ENCODE measurements at regions not wholly inside any gene's neighbourhood (a gene's known extent, or its start where the extent isn't known, plus 50 kb on each side); places are given as distances from the start of the nearest gene placed in this dataset.
A peak's percentile ranks its signal among the peaks of the same experiment; 100 is the strongest.

- TF ChIP-seq RXRA (IDR thresholded peaks at IDR 0.05; ENCODE audit: borderline replicate concordance, low read depth) (no peak), NRF1 (IDR thresholded peaks at IDR 0.05; ENCODE audit: low read depth, low read length) (peak; percentile 94), TEAD4 (IDR thresholded peaks at IDR 0.05; ENCODE audit: borderline replicate concordance, insufficient read depth) (peak; percentile 14; the same call in 1 of the 2 replicates), RFX5 (IDR thresholded peaks at IDR 0.05; ENCODE audit: low read length) (no peak; the same call in 1 of the 2 replicates), GABPA (IDR thresholded peaks at IDR 0.05; ENCODE audit: low read depth) (no peak), FOXM1 (IDR thresholded peaks at IDR 0.05; ENCODE audit: low read depth) (no peak), MAX (IDR thresholded peaks at IDR 0.05; ENCODE audit: low read depth) (no peak), EP300 (IDR thresholded peaks at IDR 0.05; ENCODE audit: borderline replicate concordance in 1 of 2, low read depth in 1 of 2, low read length in 1 of 2) (peak in 1 of 2 experiments; percentile 83; a peak in 3 of 4 replicates), FOXJ3 (CRISPR knock-in tag; IDR thresholded peaks at IDR 0.05) (0 out of 2 replicates have a peak, but pooled peaks have one; percentile 12), RAD21 (IDR thresholded peaks at IDR 0.05; ENCODE audit: low read length) (peak; percentile 37; the same call in 1 of the 2 replicates), ELF1 (IDR thresholded peaks at IDR 0.05) (no peak), SIN3A (IDR thresholded peaks at IDR 0.05; ENCODE audit: borderline replicate concordance, low read depth, low read length) (no peak), ZBTB33 (IDR thresholded peaks at IDR 0.05; ENCODE audit: borderline replicate concordance, low read depth) (no peak)
- TF ChIP-seq, protein P1, sequence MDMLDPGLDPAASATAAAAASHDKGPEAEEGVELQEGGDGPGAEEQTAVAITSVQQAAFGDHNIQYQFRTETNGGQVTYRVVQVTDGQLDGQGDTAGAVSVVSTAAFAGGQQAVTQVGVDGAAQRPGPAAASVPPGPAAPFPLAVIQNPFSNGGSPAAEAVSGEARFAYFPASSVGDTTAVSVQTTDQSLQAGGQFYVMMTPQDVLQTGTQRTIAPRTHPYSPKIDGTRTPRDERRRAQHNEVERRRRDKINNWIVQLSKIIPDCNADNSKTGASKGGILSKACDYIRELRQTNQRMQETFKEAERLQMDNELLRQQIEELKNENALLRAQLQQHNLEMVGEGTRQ (IDR thresholded peaks at IDR 0.05; ENCODE audit: borderline replicate concordance, low read depth, low read length) = no peak
- TF ChIP-seq, protein P2, sequence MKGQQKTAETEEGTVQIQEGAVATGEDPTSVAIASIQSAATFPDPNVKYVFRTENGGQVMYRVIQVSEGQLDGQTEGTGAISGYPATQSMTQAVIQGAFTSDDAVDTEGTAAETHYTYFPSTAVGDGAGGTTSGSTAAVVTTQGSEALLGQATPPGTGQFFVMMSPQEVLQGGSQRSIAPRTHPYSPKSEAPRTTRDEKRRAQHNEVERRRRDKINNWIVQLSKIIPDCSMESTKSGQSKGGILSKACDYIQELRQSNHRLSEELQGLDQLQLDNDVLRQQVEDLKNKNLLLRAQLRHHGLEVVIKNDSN (IDR thresholded peaks at IDR 0.05; ENCODE audit: borderline replicate concordance, low read depth) = no peak
These were observed 96.8 kb downstream of the ZNF608 start (continued) for GRCh38 chr5:124649491-124650146.

DNA sequence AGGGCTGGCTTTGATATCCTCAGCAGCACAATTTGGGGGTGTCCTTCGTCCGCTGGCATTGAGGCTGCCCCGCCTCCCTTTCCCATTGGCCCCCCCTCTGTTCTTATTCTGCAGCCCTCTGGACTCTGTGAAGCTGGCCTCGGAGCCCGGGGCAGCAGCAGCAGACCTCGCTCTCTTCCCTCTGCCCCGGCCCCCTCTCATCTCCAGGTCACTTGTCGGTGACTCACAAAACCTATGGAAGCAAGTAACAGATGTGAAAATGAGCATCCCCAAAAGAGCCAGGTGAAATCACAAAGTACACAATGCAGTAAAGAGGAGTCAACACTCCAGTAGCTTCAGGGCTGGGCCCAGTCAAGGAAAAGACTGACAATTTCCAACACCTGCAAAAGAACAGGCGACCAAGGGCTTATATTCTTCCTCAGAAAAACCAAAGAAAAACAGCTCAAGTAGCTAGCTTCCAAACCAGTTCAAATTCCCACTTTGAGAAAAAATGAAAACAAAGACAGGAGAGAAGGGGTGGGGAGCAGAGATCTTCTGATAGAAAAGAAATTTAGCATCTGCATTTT lies 97.5 kb downstream of the ZNF608 start:
- H3K4me2 ChIP-seq = peak overlapping the region; percentile 84
- 0 out of 2 replicates have a peak overlapping the region, but pooled peaks have one; percentile 11 for H2AFZ ChIP-seq (ENCODE audit: low read depth)
- WGBS (ENCODE audit: low lambda C conversion rate) = 87% methylated on average over 9 of the region's 9 CpGs
- H3K4me1 ChIP-seq (ENCODE audit: control insufficient read depth in 1 of 2, insufficient read depth in 2 of 2, low read depth in 1 of 2, low read length in 1 of 2) = peaks cover 30 to 60% of the 10 kb centered on the region in 2 experiments
- H3K36me3 ChIP-seq (replicated peaks in 1 of 2; ENCODE audit: control insufficient read depth in 1 of 2, insufficient read depth in 2 of 2, low read length in 1 of 2) = peaks cover 0 to 3% of the 10 kb centered on the region in 2 experiments
- H3K9me2 ChIP-seq = no peaks in the 10 kb centered on the region
- H3K4me3 ChIP-seq (ENCODE audit: low read depth in 2 of 2, low read length in 1 of 2) = no peak overlapping the region; a peak in 1 of 4 replicates
- H3F3A ChIP-seq (replicated peaks; ENCODE audit: insufficient read depth) = peaks cover 16% of the 10 kb centered on the region
- no peak overlapping the region for H3K9ac ChIP-seq
- POLR2A ChIA-PET = interaction anchor here (1.0 kb wide), 1 partner anchor 14 kb away, joined by 3 read pairs; no protein-coding TSS in a partner anchor
- H3K79me2 ChIP-seq (ENCODE audit: insufficient read depth) = no peaks in the 10 kb centered on the region
- H3K27ac ChIP-seq (ENCODE audit: low read depth in 2 of 2, low read length in 1 of 2) = peak overlapping the region; percentile 57 to 99; a peak in 3 of 4 replicates
- H3K27me3 ChIP-seq (ENCODE audit: insufficient read depth) = no peaks in the 10 kb centered on the region
- no peak for DNase-seq
- no peaks in the 10 kb centered on the region for H4K20me1 ChIP-seq (ENCODE audit: insufficient read depth)
- no peaks in the 10 kb centered on the region for H3K9me3 ChIP-seq
- CTCF ChIA-PET = interaction anchor here (1.1 kb wide), 1 partner anchor 579 kb away, joined by 3 read pairs; no protein-coding TSS in a partner anchor
- no peak for TF ChIP-seq GATA2 (CRISPR knock-in tag; IDR thresholded peaks at IDR 0.05)
- TF ChIP-seq RAD21 (IDR thresholded peaks at IDR 0.05; ENCODE audit: low read length) = no peak
- no peak for TF ChIP-seq ELF1 (IDR thresholded peaks at IDR 0.05)
- no peak for TF ChIP-seq EZH2phosphoT487 (IDR thresholded peaks at IDR 0.05; ENCODE audit: borderline replicate concordance, low read depth)
- TF ChIP-seq FOSL2 (IDR thresholded peaks at IDR 0.05; ENCODE audit: borderline replicate concordance, low read depth) = no peak
- TF ChIP-seq, protein P3, sequence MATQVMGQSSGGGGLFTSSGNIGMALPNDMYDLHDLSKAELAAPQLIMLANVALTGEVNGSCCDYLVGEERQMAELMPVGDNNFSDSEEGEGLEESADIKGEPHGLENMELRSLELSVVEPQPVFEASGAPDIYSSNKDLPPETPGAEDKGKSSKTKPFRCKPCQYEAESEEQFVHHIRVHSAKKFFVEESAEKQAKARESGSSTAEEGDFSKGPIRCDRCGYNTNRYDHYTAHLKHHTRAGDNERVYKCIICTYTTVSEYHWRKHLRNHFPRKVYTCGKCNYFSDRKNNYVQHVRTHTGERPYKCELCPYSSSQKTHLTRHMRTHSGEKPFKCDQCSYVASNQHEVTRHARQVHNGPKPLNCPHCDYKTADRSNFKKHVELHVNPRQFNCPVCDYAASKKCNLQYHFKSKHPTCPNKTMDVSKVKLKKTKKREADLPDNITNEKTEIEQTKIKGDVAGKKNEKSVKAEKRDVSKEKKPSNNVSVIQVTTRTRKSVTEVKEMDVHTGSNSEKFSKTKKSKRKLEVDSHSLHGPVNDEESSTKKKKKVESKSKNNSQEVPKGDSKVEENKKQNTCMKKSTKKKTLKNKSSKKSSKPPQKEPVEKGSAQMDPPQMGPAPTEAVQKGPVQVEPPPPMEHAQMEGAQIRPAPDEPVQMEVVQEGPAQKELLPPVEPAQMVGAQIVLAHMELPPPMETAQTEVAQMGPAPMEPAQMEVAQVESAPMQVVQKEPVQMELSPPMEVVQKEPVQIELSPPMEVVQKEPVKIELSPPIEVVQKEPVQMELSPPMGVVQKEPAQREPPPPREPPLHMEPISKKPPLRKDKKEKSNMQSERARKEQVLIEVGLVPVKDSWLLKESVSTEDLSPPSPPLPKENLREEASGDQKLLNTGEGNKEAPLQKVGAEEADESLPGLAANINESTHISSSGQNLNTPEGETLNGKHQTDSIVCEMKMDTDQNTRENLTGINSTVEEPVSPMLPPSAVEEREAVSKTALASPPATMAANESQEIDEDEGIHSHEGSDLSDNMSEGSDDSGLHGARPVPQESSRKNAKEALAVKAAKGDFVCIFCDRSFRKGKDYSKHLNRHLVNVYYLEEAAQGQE (IDR thresholded peaks at IDR 0.05; ENCODE audit: low read depth, low read length) = no peak
- no peak for TF ChIP-seq TAF1 (IDR thresholded peaks at IDR 0.05; ENCODE audit: borderline replicate concordance, low read depth, low read length)

Data from SK-N-SH (cell line).